Testis (tissue), 2 donors: ENCODE measurements at regions not wholly inside any gene's neighbourhood (a gene's known extent, or its start where the extent isn't known, plus 50 kb on each side); places are given as distances from the start of the nearest gene placed in this dataset.

Experiments
- CTCF ChIP-seq, 3 experiments: fragments of 450-650 bp in 2 of 3; fragments of 200-600 bp in 1 of 3; sonication (generic) in 1 of 3; IDR thresholded peaks; one replicate each; pipeline ENCODE4 v1.5.1; 2016 to 2019; ENCODE audit warnings: antibody characterized with exemption in 3 of 3, mild to moderate bottlenecking in 2 of 3, moderate library complexity in 1 of 3
- POLR2A ChIP-seq: fragments of 450-650 bp; IDR thresholded peaks from one replicate; pipeline ENCODE4 v1.6.1; 2017; ENCODE audit warnings: antibody characterized with exemption, mild to moderate bottlenecking, moderate library complexity

DNA sequence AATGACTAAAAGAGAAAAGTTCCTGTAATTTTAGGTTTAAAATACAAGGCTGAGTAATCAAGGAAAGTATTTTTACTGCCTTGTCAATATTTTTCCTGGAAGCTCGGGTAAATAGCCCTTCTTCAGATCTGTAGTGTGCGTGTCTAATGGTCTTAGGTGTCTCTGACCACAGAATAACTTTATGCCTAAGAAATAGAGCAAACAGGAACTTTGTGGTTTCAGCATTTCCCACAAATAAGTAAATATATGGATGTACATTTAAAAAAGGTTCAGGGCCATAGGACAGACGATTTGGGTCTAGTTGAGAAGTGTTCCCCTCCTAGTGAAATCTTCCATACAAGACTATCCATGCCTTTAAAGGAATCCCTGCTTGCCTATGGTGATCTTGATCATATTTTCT lies 107.0 kb downstream of the ZC3H11B start:
- no peak for TF ChIP-seq POLR2A
- no peak for TF ChIP-seq CTCF (IDR thresholded peaks at IDR 0.05)
